Esophagus muscularis mucosa (tissue), 4 donors: ENCODE measurements at regions not wholly inside any gene's neighbourhood (a gene's known extent, or its start where the extent isn't known, plus 50 kb on each side); places are given as distances from the start of the nearest gene placed in this dataset.

ENCODE experiments used
- DNase-seq: peaks from one replicate; pipeline ENCODE4 v3.0.0-alpha.2; 2017; ENCODE audit errors: extremely low spot score
- H3K27ac ChIP-seq, 4 donors: fragments of 200-600 bp; sonication (generic); replicated peaks in 1 of 4; 1 replicate in 3 of 4; 2 replicates in 1 of 4; pipeline ENCODE4 v1.5.1; 2016 to 2019; ENCODE audit warnings: mild to moderate bottlenecking in 1 of 4
- H3K27me3 ChIP-seq, 4 donors: fragments of 200-600 bp; sonication (generic); one replicate each; pipeline versions ENCODE4 v1.5.1 to v1.6.0; 2016 to 2019
- H3K36me3 ChIP-seq, 4 donors: fragments of 200-600 bp; sonication (generic); one replicate each; pipeline ENCODE4 v1.5.1; 2016 to 2019
- H3K4me1 ChIP-seq, 4 donors: fragments of 200-600 bp; sonication (generic); one replicate each; pipeline ENCODE4 v1.5.1; 2016 to 2019
- H3K4me3 ChIP-seq, 4 donors: fragments of 200-600 bp; sonication (generic); 1 replicate in 2 of 4; 2 replicates in 2 of 4; pipeline ENCODE4 v1.5.1; 2016 to 2019; ENCODE audit warnings: mild to moderate bottlenecking in 4 of 4, moderate library complexity in 1 of 4
- H3K9me3 ChIP-seq, 4 donors: fragments of 200-600 bp; sonication (generic); 1 replicate in 3 of 4; 2 replicates in 1 of 4; pipeline ENCODE4 v1.5.1; 2016 to 2019
- EP300 ChIP-seq: sonication (generic); formaldehyde crosslinking; IDR thresholded peaks from one replicate; pipeline ENCODE4 v1.6.1; 2017; ENCODE audit warnings: antibody characterized with exemption
- POLR2A ChIP-seq: fragments of 450-650 bp; IDR thresholded peaks from one replicate; pipeline ENCODE4 v1.6.1; 2017; ENCODE audit warnings: antibody characterized with exemption, moderate library complexity, mild to moderate bottlenecking, low read depth
- POLR2AphosphoS5 ChIP-seq, 2 donors: sonication (generic); formaldehyde crosslinking; IDR thresholded peaks; one replicate each; pipeline ENCODE4 v1.6.1; 2017; ENCODE audit warnings: antibody characterized with exemption in 2 of 2
- WGBS: methylation state at CpG from one replicate; pipeline ENCODE4 v1.1.5; 2018; 5-methylcytosine and 5-hydroxymethylcytosine counted together
- intact Hi-C: fragments of 100-400 bp; cut with DNase I; formaldehyde crosslinking; loops from one replicate; pipeline ENCODE4 v1.15.1; 2023
- TF ChIP-seq, protein P1 (sequence below), 3 experiments: fragments of 200-600 bp in 2 of 3; fragments of 450-650 bp in 1 of 3; sonication (generic) in 2 of 3; IDR thresholded peaks; one replicate each; pipeline ENCODE4 v1.5.1; 2017 to 2019; ENCODE audit warnings: antibody characterized with exemption in 3 of 3, mild to moderate bottlenecking in 2 of 3, moderate library complexity in 1 of 3

DNA sequence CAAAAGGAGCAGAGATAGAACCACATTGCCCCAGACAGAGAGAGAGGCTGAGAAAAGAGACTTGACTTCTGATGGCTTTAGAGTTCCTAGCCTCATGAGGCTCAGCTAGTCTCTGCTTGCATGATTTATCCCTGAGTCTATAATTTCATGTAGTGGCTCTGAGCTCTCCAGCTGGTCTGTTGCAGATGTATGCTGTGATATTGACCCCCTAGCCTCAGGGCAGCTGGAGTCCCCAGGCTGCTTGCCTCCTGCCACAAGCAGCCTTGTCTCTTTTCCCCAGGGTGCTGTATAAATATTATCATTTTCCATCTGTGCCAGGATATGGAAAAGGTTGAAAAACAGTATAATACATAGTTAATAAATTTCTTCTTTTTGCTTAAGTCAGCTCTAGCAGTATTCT, 467.6 kb upstream of the CWC22 start:
- H3K27me3 ChIP-seq = no peaks in the 10 kb centered on the region
- H3K4me1 ChIP-seq = no peaks in the 10 kb centered on the region
- intact Hi-C loops = no loop called here
- no peaks in the 10 kb centered on the region for H3K9me3 ChIP-seq
- DNase-seq = no peak
- no peak overlapping the region for H3K27ac ChIP-seq
- TF ChIP-seq, protein P1, sequence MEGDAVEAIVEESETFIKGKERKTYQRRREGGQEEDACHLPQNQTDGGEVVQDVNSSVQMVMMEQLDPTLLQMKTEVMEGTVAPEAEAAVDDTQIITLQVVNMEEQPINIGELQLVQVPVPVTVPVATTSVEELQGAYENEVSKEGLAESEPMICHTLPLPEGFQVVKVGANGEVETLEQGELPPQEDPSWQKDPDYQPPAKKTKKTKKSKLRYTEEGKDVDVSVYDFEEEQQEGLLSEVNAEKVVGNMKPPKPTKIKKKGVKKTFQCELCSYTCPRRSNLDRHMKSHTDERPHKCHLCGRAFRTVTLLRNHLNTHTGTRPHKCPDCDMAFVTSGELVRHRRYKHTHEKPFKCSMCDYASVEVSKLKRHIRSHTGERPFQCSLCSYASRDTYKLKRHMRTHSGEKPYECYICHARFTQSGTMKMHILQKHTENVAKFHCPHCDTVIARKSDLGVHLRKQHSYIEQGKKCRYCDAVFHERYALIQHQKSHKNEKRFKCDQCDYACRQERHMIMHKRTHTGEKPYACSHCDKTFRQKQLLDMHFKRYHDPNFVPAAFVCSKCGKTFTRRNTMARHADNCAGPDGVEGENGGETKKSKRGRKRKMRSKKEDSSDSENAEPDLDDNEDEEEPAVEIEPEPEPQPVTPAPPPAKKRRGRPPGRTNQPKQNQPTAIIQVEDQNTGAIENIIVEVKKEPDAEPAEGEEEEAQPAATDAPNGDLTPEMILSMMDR (IDR thresholded peaks at IDR 0.05) = no peak
- TF ChIP-seq POLR2A = no peak
- no peak for TF ChIP-seq POLR2AphosphoS5 (IDR thresholded peaks at IDR 0.05)
- no peak for TF ChIP-seq EP300
- H3K36me3 ChIP-seq = no peaks in the 10 kb centered on the region
- H3K4me3 ChIP-seq = no peak overlapping the region

DNA sequence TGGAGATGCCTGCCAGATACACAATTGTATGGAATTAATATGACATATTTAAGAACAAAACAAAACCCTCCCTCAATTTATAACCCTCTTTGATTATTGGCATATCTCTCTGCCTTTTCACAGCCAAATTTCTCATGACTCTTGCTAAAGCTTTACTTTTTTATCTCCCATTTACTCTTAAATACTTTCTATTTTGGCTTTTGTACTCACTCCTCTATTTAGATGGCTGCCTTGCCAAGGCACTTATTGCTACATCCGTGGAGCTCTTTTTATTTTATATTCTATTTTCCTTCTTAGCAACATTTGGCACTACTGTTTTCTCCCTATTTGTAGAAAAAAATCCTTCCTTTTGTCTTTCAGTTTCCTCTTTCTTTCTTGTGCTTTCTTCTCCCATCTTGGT, 466.4 kb upstream of the CWC22 start:
- Histone ChIP-seq H3K4me3 (no peak overlapping the region), H3K27ac (no peak overlapping the region), H3K36me3 (no peaks in the 10 kb centered on the region), H3K9me3 (peaks cover 0 to 4% (median 0%) of the 10 kb centered on the region in 4 donors), H3K4me1 (no peaks in the 10 kb centered on the region), H3K27me3 (no peaks in the 10 kb centered on the region)
- no peak for DNase-seq
- intact Hi-C loops = no loop called here
- TF ChIP-seq EP300 (no peak), POLR2A (no peak), POLR2AphosphoS5 (IDR thresholded peaks at IDR 0.05) (no peak)
- TF ChIP-seq, protein P1 (IDR thresholded peaks at IDR 0.05) = no peak
- 53% methylated on average over 1 of the region's 1 CpG for WGBS

DNA sequence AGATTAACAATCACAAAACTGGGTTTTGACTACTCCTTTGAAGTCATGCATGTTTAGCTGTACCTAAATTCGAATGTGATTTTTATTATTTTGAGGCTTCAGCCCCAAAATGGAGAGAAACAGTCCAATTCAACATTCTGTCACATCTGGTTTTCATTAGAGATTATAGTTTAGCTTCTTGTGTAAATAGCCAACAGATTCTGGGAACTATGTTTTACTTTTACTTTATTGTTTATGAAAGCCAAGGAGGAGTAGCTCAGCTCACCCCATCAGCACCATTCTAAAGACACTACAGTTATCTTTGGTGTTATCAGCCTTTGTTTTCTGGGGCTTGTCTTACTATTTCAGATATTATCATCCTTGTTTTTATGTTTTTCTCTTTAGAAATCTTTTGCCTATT, 465.0 kb upstream of the CWC22 start:
- no peak overlapping the region for H3K4me3 ChIP-seq
- H3K27me3 ChIP-seq = no peaks in the 10 kb centered on the region
- no peak overlapping the region for H3K27ac ChIP-seq
- H3K9me3 ChIP-seq = peaks cover 0 to 7% (median 0%) of the 10 kb centered on the region in 4 donors
- intact Hi-C loops = no loop called here
- 41% methylated on average over 1 of the region's 1 CpG for WGBS
- no peaks in the 10 kb centered on the region for H3K4me1 ChIP-seq
- no peak for DNase-seq
- no peak for TF ChIP-seq EP300
- no peak for TF ChIP-seq POLR2AphosphoS5 (IDR thresholded peaks at IDR 0.05)
- no peak for TF ChIP-seq POLR2A
- TF ChIP-seq, protein P1 (IDR thresholded peaks at IDR 0.05) = no peak
- H3K36me3 ChIP-seq = no peaks in the 10 kb centered on the region

DNA sequence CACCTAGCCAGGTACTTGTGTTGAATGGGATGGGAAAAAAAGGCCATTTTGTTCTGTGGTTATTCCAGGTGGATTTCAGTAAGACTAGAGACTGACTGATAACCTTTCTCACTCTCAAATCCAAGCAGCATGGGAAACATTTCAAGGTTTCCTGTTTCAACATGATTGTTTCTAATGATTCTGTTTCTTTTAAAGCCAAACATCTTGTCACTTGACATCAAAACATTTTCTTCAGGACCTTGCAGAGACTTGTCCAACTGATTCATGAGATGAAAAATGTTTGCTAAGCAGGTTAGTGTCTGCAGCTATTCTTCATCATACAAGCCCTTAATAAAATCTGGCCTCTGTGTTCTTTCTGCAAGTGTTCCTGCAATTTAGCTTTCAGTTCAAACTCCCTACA, 456.5 kb upstream of the CWC22 start:
- Histone ChIP-seq H3K4me3 (no peak overlapping the region), H3K27ac (no peak overlapping the region), H3K9me3 (peaks cover 0 to 4% (median 0%) of the 10 kb centered on the region in 4 donors), H3K27me3 (no peaks in the 10 kb centered on the region), H3K36me3 (no peaks in the 10 kb centered on the region), H3K4me1 (peaks cover 0 to 5% (median 0%) of the 10 kb centered on the region in 4 donors)
- TF ChIP-seq POLR2A = no peak
- TF ChIP-seq, protein P1 (IDR thresholded peaks at IDR 0.05) = no peak
- TF ChIP-seq POLR2AphosphoS5 (IDR thresholded peaks at IDR 0.05) = no peak
- TF ChIP-seq EP300 = no peak
- intact Hi-C loops = no loop called here
- no peak for DNase-seq

DNA sequence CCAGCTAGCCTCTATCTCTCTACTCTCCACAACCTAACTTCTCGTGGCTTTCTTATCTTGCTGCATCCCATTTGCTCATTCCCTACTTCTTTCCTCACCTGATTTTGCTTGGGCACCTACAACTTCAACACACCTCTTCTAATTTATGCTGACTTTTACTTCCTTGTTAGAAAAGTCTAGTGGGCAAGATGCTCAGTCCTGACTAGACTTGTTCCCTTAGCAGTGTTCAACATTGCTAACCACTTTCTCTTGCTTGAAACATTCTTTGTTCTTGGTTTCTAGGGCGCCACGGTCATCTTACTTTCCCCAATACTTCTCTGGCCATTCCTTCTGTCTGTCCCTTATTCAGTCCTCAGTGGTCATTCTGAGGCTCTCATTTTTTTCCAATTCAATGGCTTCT, 454.7 kb upstream of the CWC22 start:
- TF ChIP-seq, protein P1 (IDR thresholded peaks at IDR 0.05) = no peak
- TF ChIP-seq EP300 = no peak
- TF ChIP-seq POLR2A = no peak
- TF ChIP-seq POLR2AphosphoS5 (IDR thresholded peaks at IDR 0.05) = no peak
- no peaks in the 10 kb centered on the region for H3K27me3 ChIP-seq
- intact Hi-C loops = no loop called here
- H3K36me3 ChIP-seq = no peaks in the 10 kb centered on the region
- DNase-seq = no peak
- no peak overlapping the region for H3K4me3 ChIP-seq
- H3K27ac ChIP-seq = no peak overlapping the region
- peaks cover 0 to 5% (median 0%) of the 10 kb centered on the region in 4 donors for H3K4me1 ChIP-seq
- WGBS = 90% methylated on average over 3 of the region's 3 CpGs
- no peaks in the 10 kb centered on the region for H3K9me3 ChIP-seq
